ENCODE measurements at regions not wholly inside any gene's neighbourhood (a gene's known extent, or its start where the extent isn't known, plus 50 kb on each side); places are given as distances from the start of the nearest gene placed in this dataset.

GRCh38 chr6:119610754-119611153 is 261.2 kb upstream of the MAN1A1 start:
- no peaks in the 10 kb centered on the region; the same call in 1 of the 2 replicates for H3K27me3 Mint-ChIP-seq (ENCODE audit: low read depth)
- Histone ChIP-seq H3K23ac (ENCODE audit: insufficient read length, low read depth, low read length) (no peak overlapping the region), H3K27me3 (ENCODE audit: insufficient read depth, low read length) (no peaks in the 10 kb centered on the region), H3K9ac (ENCODE audit: extremely low read depth, insufficient read length, low read length) (no peak overlapping the region), H2BK12ac (ENCODE audit: insufficient read length, low read depth, low read length) (no peak overlapping the region), H3K23me2 (ENCODE audit: insufficient read length, low read depth, low read length, poor library complexity, severe bottlenecking) (no peaks in the 10 kb centered on the region), H3K4ac (ENCODE audit: low read depth, low read length) (no peak overlapping the region), H3K9me3 (ENCODE audit: control insufficient read depth, low read depth, low read length) (no peaks in the 10 kb centered on the region), H3K14ac (ENCODE audit: insufficient read depth, low read length) (no peak overlapping the region), H4K5ac (ENCODE audit: insufficient read length, low read depth, low read length) (no peak overlapping the region), H3K18ac (ENCODE audit: insufficient read length, low read depth, low read length) (no peak overlapping the region), H4K91ac (ENCODE audit: insufficient read length, low read depth, low read length) (no peak overlapping the region), H4K8ac (replicated peaks; ENCODE audit: insufficient read length, low read depth, low read length) (no peak overlapping the region), H2BK5ac (ENCODE audit: insufficient read length, low read length) (no peak overlapping the region), H2BK20ac (ENCODE audit: low read depth, low read length, poor library complexity, severe bottlenecking) (no peak overlapping the region), H3K4me1 (ENCODE audit: insufficient read depth, low read length) (no peaks in the 10 kb centered on the region; the same call in 1 of the 2 replicates), H3K79me2 (ENCODE audit: insufficient read depth, low read length) (no peaks in the 10 kb centered on the region), H2BK120ac (ENCODE audit: low read depth, low read length, poor library complexity, severe bottlenecking) (no peak overlapping the region), H3K27ac (ENCODE audit: insufficient read length, low read depth, low read length) (no peak overlapping the region), H2AK5ac (ENCODE audit: insufficient read length, low read length) (no peak overlapping the region), H3K4me2 (ENCODE audit: insufficient read depth, insufficient read length, low read length) (no peak overlapping the region), H3T11ph (ENCODE audit: low read length) (no peak overlapping the region), H3K56ac (ENCODE audit: insufficient read length, low read depth, low read length) (no peak overlapping the region), H4K20me1 (ENCODE audit: control insufficient read depth, insufficient read depth, insufficient read length) (no peaks in the 10 kb centered on the region), H3K79me1 (ENCODE audit: insufficient read depth, low read depth, low read length, poor library complexity, severe bottlenecking) (no peaks in the 10 kb centered on the region), H2BK15ac (ENCODE audit: low read depth, low read length) (no peak overlapping the region), H2AFZ (ENCODE audit: low read length) (no peak overlapping the region)
- no peak for DNase-seq
- H3K4me3 Mint-ChIP-seq, result no peak overlapping the region
- no peaks in the 10 kb centered on the region for H3K36me3 Mint-ChIP-seq (ENCODE audit: insufficient read depth in 1 of 3, low read depth in 3 of 3)
- no peak overlapping the region; a peak in 1 of 7 replicates for H3K27ac Mint-ChIP-seq
- peaks cover 18 to 20% of the 10 kb centered on the region in 2 experiments for H3K4me1 Mint-ChIP-seq
- no peaks in the 10 kb centered on the region for H3K9me3 Mint-ChIP-seq
- WGBS (ENCODE audit: extremely low coverage, insufficient read length, low lambda C conversion rate), result no CpG with 5 or more reads among the region's 1 CpG
- no peak for TF ChIP-seq CTCF (conservative IDR thresholded peaks at IDR 0.05)

Measured in H9 (cell line).